ENCODE measurements at regions not wholly inside any gene's neighbourhood (a gene's known extent, or its start where the extent isn't known, plus 50 kb on each side); places are given as distances from the start of the nearest gene placed in this dataset.

GRCh38 chr13:107641574-107641973 lies 573.8 kb downstream of the LIG4 start:
- TF ChIP-seq, protein P1, sequence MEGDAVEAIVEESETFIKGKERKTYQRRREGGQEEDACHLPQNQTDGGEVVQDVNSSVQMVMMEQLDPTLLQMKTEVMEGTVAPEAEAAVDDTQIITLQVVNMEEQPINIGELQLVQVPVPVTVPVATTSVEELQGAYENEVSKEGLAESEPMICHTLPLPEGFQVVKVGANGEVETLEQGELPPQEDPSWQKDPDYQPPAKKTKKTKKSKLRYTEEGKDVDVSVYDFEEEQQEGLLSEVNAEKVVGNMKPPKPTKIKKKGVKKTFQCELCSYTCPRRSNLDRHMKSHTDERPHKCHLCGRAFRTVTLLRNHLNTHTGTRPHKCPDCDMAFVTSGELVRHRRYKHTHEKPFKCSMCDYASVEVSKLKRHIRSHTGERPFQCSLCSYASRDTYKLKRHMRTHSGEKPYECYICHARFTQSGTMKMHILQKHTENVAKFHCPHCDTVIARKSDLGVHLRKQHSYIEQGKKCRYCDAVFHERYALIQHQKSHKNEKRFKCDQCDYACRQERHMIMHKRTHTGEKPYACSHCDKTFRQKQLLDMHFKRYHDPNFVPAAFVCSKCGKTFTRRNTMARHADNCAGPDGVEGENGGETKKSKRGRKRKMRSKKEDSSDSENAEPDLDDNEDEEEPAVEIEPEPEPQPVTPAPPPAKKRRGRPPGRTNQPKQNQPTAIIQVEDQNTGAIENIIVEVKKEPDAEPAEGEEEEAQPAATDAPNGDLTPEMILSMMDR (IDR thresholded peaks at IDR 0.05 in 2 of 3, conservative IDR thresholded peaks at IDR 0.05 in 1 of 3; ENCODE audit: borderline replicate concordance in 1 of 3, insufficient read depth in 1 of 3, low read depth in 2 of 3, low read length in 2 of 3), result no peak
- TF ChIP-seq POLR2AphosphoS5 (IDR thresholded peaks at IDR 0.05; ENCODE audit: low read depth, low read length) (no peak), MAX (IDR thresholded peaks at IDR 0.05) (no peak), POLR2A (IDR thresholded peaks at IDR 0.05; ENCODE audit: borderline replicate concordance, extremely low read depth, insufficient read depth, insufficient read length) (no peak), EZH2phosphoT487 (IDR thresholded peaks at IDR 0.05; ENCODE audit: borderline replicate concordance) (no peak), EGR1 (IDR thresholded peaks at IDR 0.05; ENCODE audit: low read depth) (no peak), ZBTB33 (IDR thresholded peaks at IDR 0.05; ENCODE audit: extremely low read depth, insufficient replicate concordance, low read length) (no peak), CEBPB (IDR thresholded peaks at IDR 0.05; ENCODE audit: low read depth) (no peak), TCF7L2 (IDR thresholded peaks at IDR 0.05; ENCODE audit: borderline replicate concordance, extremely low read depth, insufficient read depth, insufficient read length) (no peak)
- TF ChIP-seq, protein P2, sequence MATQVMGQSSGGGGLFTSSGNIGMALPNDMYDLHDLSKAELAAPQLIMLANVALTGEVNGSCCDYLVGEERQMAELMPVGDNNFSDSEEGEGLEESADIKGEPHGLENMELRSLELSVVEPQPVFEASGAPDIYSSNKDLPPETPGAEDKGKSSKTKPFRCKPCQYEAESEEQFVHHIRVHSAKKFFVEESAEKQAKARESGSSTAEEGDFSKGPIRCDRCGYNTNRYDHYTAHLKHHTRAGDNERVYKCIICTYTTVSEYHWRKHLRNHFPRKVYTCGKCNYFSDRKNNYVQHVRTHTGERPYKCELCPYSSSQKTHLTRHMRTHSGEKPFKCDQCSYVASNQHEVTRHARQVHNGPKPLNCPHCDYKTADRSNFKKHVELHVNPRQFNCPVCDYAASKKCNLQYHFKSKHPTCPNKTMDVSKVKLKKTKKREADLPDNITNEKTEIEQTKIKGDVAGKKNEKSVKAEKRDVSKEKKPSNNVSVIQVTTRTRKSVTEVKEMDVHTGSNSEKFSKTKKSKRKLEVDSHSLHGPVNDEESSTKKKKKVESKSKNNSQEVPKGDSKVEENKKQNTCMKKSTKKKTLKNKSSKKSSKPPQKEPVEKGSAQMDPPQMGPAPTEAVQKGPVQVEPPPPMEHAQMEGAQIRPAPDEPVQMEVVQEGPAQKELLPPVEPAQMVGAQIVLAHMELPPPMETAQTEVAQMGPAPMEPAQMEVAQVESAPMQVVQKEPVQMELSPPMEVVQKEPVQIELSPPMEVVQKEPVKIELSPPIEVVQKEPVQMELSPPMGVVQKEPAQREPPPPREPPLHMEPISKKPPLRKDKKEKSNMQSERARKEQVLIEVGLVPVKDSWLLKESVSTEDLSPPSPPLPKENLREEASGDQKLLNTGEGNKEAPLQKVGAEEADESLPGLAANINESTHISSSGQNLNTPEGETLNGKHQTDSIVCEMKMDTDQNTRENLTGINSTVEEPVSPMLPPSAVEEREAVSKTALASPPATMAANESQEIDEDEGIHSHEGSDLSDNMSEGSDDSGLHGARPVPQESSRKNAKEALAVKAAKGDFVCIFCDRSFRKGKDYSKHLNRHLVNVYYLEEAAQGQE (IDR thresholded peaks at IDR 0.05; ENCODE audit: low read depth), result no peak
